Upper lobe of left lung (tissue), 6 donors: ENCODE measurements at regions not wholly inside any gene's neighbourhood (a gene's known extent, or its start where the extent isn't known, plus 50 kb on each side); places are given as distances from the start of the nearest gene placed in this dataset.

Source experiments
- ATAC-seq, 2 donors: fragments of 200-7000 bp; cut with Tn5 transposase; one replicate each; pipeline ENCODE4 v1.9.1; 2022; ENCODE audit warnings: mild to moderate bottlenecking in 2 of 2, moderate library complexity in 2 of 2; ENCODE audit not compliant: low FRiP score in 2 of 2
- DNase-seq, 2 donors: peaks; one replicate each; pipeline ENCODE4 v3.0.0-alpha.2; 2019 to 2020
- H3K27ac ChIP-seq, 4 donors: fragments of 200-600 bp; sonication (generic); one replicate each; pipeline ENCODE4 v1.5.1; 2016 to 2019
- H3K27me3 ChIP-seq, 4 donors: fragments of 200-600 bp; sonication (generic); one replicate each; pipeline ENCODE4 v1.5.1; 2017 to 2019
- H3K36me3 ChIP-seq, 4 donors: fragments of 200-600 bp; sonication (generic); one replicate each; pipeline ENCODE4 v1.5.1; 2016 to 2019
- H3K4me1 ChIP-seq, 4 donors: fragments of 200-600 bp; sonication (generic); one replicate each; pipeline ENCODE4 v1.5.1; 2018 to 2019
- H3K4me3 ChIP-seq, 4 donors: fragments of 200-600 bp; sonication (generic); one replicate each; pipeline ENCODE4 v1.5.1; 2017 to 2019; ENCODE audit warnings: mild to moderate bottlenecking in 2 of 4, moderate library complexity in 1 of 4
- H3K9me3 ChIP-seq, 4 donors: fragments of 200-600 bp; sonication (generic); one replicate each; pipeline ENCODE4 v1.5.1; 2018 to 2019
- CTCF ChIP-seq, 6 experiments: fragments of 450-650 bp in 4 of 6; fragments of 200-600 bp in 2 of 6; sonication (generic) in 2 of 6; IDR thresholded peaks; one replicate each; pipeline ENCODE4 v1.5.1; 2016 to 2019; ENCODE audit warnings: antibody characterized with exemption in 6 of 6
- EP300 ChIP-seq, 4 donors: sonication (generic); formaldehyde crosslinking; IDR thresholded peaks; one replicate each; pipeline ENCODE4 v1.5.1; 2017; ENCODE audit warnings: antibody characterized with exemption in 4 of 4, control low read depth in 2 of 4
- POLR2A ChIP-seq, 4 donors: fragments of 450-650 bp; IDR thresholded peaks; one replicate each; pipeline ENCODE4 v1.5.1; 2016 to 2017; ENCODE audit warnings: antibody characterized with exemption in 4 of 4, mild to moderate bottlenecking in 2 of 4
- POLR2AphosphoS5 ChIP-seq, 2 donors: sonication (generic); formaldehyde crosslinking; IDR thresholded peaks; one replicate each; pipeline ENCODE4 v1.5.1; 2017; ENCODE audit warnings: antibody characterized with exemption in 2 of 2
- WGBS, 2 donors: methylation state at CpG; one replicate each; pipeline ENCODE4 v1.1.5; 2017 to 2018; 5-methylcytosine and 5-hydroxymethylcytosine counted together
- donor health status: DM: no; HTN: no; CAD: no; lungs with moderate emphysema.
- donor health status: DM: no; HTN: yes; CAD: no; lungs with severe emphysema.

DNA sequence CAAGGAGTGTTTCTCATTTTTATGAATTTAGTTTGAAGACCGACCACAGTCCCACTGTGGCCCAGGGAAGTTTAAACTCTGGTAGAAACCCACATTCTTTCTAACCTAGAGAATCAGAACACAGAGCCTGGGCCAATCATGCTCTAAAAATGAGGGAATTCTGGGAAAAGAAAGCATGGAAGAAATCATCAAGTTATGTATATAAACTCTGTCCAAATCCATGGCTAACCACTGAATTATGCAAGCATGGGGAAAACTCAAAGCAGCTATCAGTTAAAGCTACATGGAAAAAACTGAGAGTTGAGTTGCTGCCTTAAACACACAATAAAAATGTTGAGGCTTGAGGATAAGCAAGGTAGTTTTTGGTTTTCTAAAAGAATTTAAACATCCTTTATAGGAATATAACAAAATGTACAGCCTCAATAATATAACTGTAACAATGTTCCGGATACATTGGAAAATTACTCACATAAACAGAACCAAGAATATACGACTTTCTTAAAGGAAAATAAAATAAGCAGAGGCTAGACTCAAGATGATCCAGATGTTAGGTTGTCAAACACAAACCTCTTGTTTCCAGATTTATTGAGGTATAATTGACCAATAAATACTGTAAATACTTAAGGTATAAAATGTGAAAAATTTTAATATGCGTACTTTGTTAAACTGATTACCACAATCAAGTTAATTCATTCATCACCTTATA is 311.2 kb upstream of the GNAI1 start:
- H3K4me3 ChIP-seq, result no peak overlapping the region
- no peak for DNase-seq
- no peak for ATAC-seq
- WGBS, 2 donors, result 84 to 85% methylated on average over 4 of the region's 4 CpGs
- no peak overlapping the region for H3K27ac ChIP-seq
- TF ChIP-seq POLR2AphosphoS5 (IDR thresholded peaks at IDR 0.05) (no peak), POLR2A (IDR thresholded peaks at IDR 0.05) (no peak), EP300 (IDR thresholded peaks at IDR 0.05) (no peak), CTCF (IDR thresholded peaks at IDR 0.05) (no peak)
- no peaks in the 10 kb centered on the region for H3K36me3 ChIP-seq
- no peaks in the 10 kb centered on the region for H3K4me1 ChIP-seq
- no peaks in the 10 kb centered on the region for H3K27me3 ChIP-seq
- H3K9me3 ChIP-seq, result no peaks in the 10 kb centered on the region

GRCh38 chr7:79822620-79823240 is 311.9 kb upstream of the GNAI1 start:
- no peak overlapping the region for H3K4me3 ChIP-seq
- H3K27ac ChIP-seq, result no peak overlapping the region

GRCh38 chr7:79820387-79820786 is 314.2 kb upstream of the GNAI1 start:
- H3K36me3 ChIP-seq, result no peaks in the 10 kb centered on the region
- peak in 1 of 2 donors; percentile 66 for ATAC-seq
- DNase-seq, result peak in 1 of 2 donors; percentile 3
- no peaks in the 10 kb centered on the region for H3K27me3 ChIP-seq
- TF ChIP-seq POLR2AphosphoS5 (IDR thresholded peaks at IDR 0.05), result no peak
- no peak for TF ChIP-seq POLR2A (IDR thresholded peaks at IDR 0.05)
- no peak for TF ChIP-seq EP300 (IDR thresholded peaks at IDR 0.05)
- TF ChIP-seq CTCF (IDR thresholded peaks at IDR 0.05), result no peak
- H3K4me1 ChIP-seq, result no peaks in the 10 kb centered on the region
- no peak overlapping the region for H3K4me3 ChIP-seq
- no peak overlapping the region for H3K27ac ChIP-seq
- 27 to 33% methylated on average over 6 of the region's 6 CpGs for WGBS, 2 donors
- H3K9me3 ChIP-seq, result no peaks in the 10 kb centered on the region

More at GRCh38 chr7:79822620-79823240, 311.9 kb upstream of the GNAI1 start:
- ATAC-seq (no peak), DNase-seq (no peak)
- Histone ChIP-seq H3K36me3 (no peaks in the 10 kb centered on the region), H3K27me3 (no peaks in the 10 kb centered on the region), H3K4me1 (no peaks in the 10 kb centered on the region), H3K9me3 (no peaks in the 10 kb centered on the region)
- WGBS, 2 donors, result 56 to 63% methylated on average over 2 of the region's 2 CpGs
- TF ChIP-seq POLR2A (IDR thresholded peaks at IDR 0.05) (no peak), POLR2AphosphoS5 (IDR thresholded peaks at IDR 0.05) (no peak), CTCF (IDR thresholded peaks at IDR 0.05) (no peak), EP300 (IDR thresholded peaks at IDR 0.05) (no peak)

DNA sequence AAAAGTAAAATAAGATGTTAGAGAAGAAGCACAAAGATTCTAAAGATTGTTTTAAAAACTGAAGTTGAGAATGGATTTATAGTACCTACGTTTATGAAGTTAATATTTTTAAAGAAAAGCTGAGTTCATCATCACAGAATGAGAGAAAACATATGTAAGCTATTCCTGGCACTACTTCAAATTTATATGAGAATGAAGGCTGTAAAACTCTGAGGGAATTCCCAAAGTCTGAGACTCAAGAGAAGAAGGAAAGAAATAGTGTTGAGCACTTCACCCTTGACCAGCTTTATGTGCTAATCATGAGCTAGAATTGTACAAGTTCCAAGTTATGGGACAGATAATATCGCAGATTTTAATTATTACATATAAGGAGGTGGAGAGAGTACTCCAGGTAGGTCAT is 323.7 kb upstream of the GNAI1 start:
- no peak for TF ChIP-seq POLR2AphosphoS5 (IDR thresholded peaks at IDR 0.05)
- TF ChIP-seq CTCF (IDR thresholded peaks at IDR 0.05), result no peak
- no peak for TF ChIP-seq EP300 (IDR thresholded peaks at IDR 0.05)
- TF ChIP-seq POLR2A (IDR thresholded peaks at IDR 0.05), result no peak
- no peak for ATAC-seq
- DNase-seq, result no peak
- Histone ChIP-seq H3K4me3 (no peak overlapping the region), H3K9me3 (no peaks in the 10 kb centered on the region), H3K36me3 (no peaks in the 10 kb centered on the region), H3K27me3 (no peaks in the 10 kb centered on the region), H3K4me1 (no peaks in the 10 kb centered on the region), H3K27ac (no peak overlapping the region)
- WGBS, 2 donors, result 64 to 81% methylated on average over 2 of the region's 2 CpGs
